ENCODE measurements at regions not wholly inside any gene's neighbourhood (a gene's known extent, or its start where the extent isn't known, plus 50 kb on each side); places are given as distances from the start of the nearest gene placed in this dataset.

DNA sequence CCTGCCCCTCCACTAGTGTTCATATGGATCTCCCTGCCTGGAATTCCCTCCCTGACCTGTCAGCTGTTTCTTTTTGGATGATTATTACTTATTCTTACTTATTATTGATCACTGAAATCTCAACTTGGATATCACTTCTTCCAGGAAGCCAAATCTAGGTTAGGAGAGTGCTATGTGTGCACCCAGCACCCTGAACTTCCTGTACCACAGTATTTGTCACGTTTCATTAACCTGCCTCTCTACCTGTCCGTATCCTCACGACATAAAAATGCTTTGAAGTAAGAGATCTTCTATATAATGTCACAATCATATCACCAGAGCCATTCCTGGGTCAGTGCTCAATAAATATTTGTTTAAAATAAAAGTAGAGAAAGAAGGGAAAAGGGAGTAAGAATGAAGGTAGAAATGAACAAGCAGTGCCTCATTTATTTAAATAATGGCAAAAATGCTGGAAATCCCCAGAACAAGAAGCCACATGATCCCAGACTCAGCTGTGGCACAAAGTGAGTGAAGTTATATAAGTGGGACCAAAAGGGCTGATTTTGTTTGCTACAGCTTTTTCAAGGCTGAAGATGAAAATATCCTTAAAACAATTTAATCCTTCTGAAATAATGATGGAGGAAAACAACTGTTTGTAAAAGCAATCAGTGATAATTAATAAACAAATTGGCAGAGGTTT is 88.0 kb upstream of the MANEA start:
- DNase-seq (ENCODE audit: low read depth in 4 of 4, low spot score in 1 of 4): no peak

DNA sequence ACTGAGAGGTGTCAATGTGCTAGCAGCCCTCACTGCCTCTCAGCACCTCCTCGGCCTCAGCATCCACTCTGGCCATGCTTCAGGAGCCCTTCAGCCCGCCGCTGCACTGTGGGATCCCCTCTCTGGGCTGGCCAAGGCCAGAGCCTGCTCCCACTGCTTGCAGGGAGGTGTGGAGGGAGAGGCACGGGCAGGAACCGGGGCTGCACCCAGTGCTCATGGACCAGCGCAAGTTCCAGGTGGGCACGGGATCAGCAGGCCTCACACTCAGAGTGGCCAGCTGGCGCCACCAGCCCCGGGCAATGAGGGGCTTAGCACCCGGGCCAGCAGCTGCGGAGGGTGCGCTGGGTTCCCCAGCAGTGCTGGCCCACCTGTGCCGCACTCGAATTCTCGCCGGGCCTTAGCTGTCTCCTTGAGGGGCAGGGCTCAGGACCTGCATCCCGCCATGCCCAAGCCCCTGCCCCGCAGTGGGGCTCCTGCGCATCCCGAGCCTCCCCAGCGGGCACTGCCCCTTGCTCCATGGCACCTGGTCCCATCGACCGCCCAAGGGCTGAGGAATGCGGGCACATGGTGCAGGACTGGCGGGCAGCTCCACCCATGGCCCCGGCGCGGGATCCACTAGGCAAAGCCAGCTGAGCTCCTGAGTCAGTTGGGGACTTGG is 80.4 kb upstream of the MANEA start:
- no peak for DNase-seq (ENCODE audit: low read depth in 4 of 4, low spot score in 1 of 4)

GRCh38 chr6:95501032-95501904 is 76.1 kb upstream of the MANEA start:
- DNase-seq (ENCODE audit: low read depth in 4 of 4, low spot score in 1 of 4): no peak

DNA sequence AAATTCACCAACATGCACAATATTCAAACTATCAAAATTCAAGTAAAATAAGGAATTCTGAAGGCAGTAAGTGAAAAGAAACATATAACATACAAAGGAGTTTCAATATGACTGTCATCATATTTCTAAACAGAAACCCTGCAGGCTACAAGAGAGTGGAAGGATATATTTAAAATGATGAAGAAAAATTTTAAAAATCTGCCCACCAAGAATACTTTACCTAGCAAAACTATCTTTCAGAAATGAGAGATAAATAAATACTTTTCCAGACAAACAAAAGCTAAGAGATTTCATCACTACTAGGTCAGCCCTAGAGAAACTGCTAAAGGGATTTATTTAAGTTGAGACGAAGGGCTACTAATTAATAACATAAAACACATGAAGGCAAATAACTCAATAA is 73.8 kb upstream of the MANEA start:
- DNase-seq (ENCODE audit: low read depth in 4 of 4, low spot score in 1 of 4): no peak

DNA sequence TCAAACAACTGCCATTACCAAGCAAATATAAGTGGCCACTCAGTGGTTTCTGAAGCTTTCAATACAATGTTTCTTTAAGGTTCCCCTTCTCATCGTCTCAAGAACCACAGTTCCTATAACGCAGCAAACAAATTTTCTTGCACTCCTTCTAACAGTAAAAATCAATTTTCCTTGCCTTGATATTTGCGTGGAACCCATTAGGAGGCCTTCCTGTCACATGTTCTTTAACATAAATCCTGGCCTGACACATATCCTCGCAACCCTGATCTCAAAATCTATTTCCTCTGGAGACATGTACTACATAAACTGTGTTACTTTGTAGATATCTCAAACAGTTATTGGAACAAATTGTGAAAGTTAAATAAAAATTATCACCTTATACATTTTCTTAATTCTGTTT is 65.9 kb upstream of the MANEA start:
- DNase-seq (ENCODE audit: low read depth in 4 of 4, low spot score in 1 of 4): no peak

DNA sequence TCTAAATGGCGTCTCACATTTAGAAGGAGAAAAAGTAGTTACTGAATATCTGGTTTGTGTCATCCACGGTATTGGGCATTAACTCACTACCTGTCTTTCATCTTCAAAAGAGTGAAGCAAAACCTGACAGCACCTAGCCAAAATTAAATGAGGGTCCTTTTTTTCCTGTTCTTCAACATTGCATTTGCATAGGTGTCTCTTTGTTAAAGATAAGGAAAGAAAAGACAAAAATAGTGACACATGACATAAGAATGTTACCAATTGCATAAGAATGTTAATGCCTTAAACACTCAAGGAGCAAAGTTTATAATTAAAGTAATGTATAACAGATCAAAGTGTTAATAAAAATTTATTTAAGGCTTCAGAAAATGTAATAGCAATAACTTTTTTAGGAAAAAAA is 61.4 kb upstream of the MANEA start:
- no peak for DNase-seq (ENCODE audit: low read depth in 4 of 4, low spot score in 1 of 4)

DNA sequence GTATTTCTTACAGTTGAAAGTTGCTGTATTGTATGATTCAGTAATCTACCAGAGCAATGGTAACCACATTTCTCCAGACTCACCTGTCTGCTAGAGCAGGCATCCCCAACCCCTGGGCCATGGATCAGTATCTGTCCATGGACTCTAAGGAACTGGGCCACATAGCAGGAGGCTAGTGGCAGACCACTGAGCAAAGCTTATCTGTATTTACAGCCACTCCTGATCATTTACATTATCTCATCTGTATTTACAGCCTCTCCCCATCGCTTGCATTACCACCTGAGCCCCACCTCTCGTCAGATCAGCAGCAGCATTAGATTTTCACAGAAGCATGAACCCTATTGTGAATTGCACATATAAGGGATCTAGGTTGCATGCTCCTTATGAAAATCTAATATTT is 60.3 kb upstream of the MANEA start:
- no peak for DNase-seq (ENCODE audit: low read depth in 4 of 4, low spot score in 1 of 4)

DNA sequence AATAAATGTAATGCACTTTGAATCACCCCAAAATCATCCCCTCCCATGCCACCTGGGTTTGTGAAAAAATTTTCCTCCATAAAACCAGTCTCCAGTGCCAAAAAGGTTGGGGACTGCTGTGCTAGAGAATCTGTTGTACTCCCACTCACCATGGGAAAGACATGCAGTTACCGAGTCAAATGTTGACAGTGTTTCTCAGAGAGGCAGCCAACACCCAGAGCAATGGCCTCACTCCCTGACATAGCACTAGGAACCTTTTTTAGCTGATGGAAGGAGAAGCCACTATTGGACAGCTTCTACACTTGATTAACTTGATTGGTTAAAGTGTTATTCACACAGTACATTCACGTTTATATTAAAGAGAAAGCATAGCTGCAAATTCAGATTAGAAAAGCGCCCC is 59.8 kb upstream of the MANEA start:
- no peak for DNase-seq (ENCODE audit: low read depth in 4 of 4, low spot score in 1 of 4)

- no peak for DNase-seq (ENCODE audit: low read depth in 4 of 4, low spot score in 1 of 4)
These were observed 58.6 kb upstream of the MANEA start for GRCh38 chr6:95518630-95519227.

DNA sequence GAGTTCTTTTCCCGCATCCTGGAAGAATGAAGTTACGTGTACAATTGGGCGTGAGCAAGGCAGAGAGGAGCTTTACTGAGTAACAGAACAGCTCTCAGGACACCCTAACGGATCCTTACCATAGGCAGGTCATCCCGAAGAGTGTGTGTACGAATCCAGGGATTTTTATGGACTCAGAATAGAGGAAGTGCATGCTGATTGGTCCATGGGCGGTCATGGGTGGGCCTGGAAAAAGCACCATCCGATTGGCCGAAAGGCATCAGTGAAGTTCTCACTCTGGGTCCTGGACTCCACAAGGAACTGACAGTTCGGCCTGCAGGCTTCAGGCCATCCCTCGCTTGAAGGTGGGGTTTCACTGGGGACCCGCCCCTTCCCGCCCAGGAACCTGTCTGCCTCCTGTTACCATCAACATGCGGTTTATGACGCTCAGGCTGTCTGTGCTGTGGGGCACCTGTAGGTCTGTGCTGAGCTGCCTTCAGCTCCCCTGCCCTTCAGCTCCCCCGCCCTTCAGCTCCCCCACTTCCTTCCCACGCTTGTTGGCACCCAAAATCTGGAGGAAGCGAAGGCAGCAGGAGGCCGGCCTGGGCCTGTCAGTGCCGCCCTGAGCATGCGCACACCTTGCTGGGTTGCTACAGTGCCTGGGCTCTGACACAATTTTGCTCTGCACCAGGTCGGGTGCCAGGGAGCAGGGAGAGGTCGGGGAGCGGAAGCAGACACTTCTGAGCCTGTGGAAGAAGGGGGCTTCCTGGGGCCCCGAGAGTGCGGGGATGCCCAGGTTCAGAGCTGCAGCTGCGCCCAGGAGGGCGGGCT is 57.9 kb upstream of the MANEA start:
- DNase-seq (ENCODE audit: low read depth in 4 of 4, low spot score in 1 of 4): no peak

GRCh38 chr6:95521181-95521580 is 56.2 kb upstream of the MANEA start:
- no peak for DNase-seq (ENCODE audit: low read depth in 4 of 4, low spot score in 1 of 4)
